ENCODE measurements at regions not wholly inside any gene's neighbourhood (a gene's known extent, or its start where the extent isn't known, plus 50 kb on each side); places are given as distances from the start of the nearest gene placed in this dataset.

GRCh38 chr1:56390934-56391731 is 188.2 kb downstream of the PLPP3 start:
- 80% methylated on average over 15 of the region's 16 CpGs for WGBS (ENCODE audit: insufficient coverage, low coverage, low lambda C conversion rate, missing lambda C conversion rate)
- Histone ChIP-seq H3K4me3 (no peak overlapping the region), H3K9me3 (no peaks in the 10 kb centered on the region), H3K27me3 (no peaks in the 10 kb centered on the region), H3K36me3 (no peaks in the 10 kb centered on the region), H3K4me1 (no peaks in the 10 kb centered on the region), H3K27ac (no peak overlapping the region)
- no peak for DNase-seq
- TF ChIP-seq CTCF (IDR thresholded peaks at IDR 0.05) (no peak), POLR2A (IDR thresholded peaks at IDR 0.05) (no peak)
- intact Hi-C loops (cut with DNase I) = no loop called here
- no peak for ATAC-seq

- TF ChIP-seq CTCF (IDR thresholded peaks at IDR 0.05) = no peak
- TF ChIP-seq POLR2A (IDR thresholded peaks at IDR 0.05) = no peak
- H3K27ac ChIP-seq = no peak overlapping the region
- H3K4me3 ChIP-seq = no peak overlapping the region
- ATAC-seq (no peak), DNase-seq (no peak)
- 36% methylated on average over 3 of the region's 3 CpGs for WGBS (ENCODE audit: insufficient coverage, low coverage, low lambda C conversion rate, missing lambda C conversion rate)
- no peaks in the 10 kb centered on the region for H3K27me3 ChIP-seq
- intact Hi-C loops (cut with DNase I) = no loop called here
- no peaks in the 10 kb centered on the region for H3K4me1 ChIP-seq
- no peaks in the 10 kb centered on the region for H3K36me3 ChIP-seq
- H3K9me3 ChIP-seq = no peaks in the 10 kb centered on the region
Measured at GRCh38 chr1:56390232-56390867, 189.0 kb downstream of the PLPP3 start.

GRCh38 chr1:56389813-56390212 is 189.6 kb downstream of the PLPP3 start:
- no peaks in the 10 kb centered on the region for H3K27me3 ChIP-seq
- no peak for DNase-seq
- no peak overlapping the region for H3K4me3 ChIP-seq
- no peaks in the 10 kb centered on the region for H3K9me3 ChIP-seq
- H3K36me3 ChIP-seq = no peaks in the 10 kb centered on the region
- H3K4me1 ChIP-seq = no peaks in the 10 kb centered on the region
- 81% methylated on average over 2 of the region's 2 CpGs for WGBS (ENCODE audit: insufficient coverage, low coverage, low lambda C conversion rate, missing lambda C conversion rate)
- no peak overlapping the region for H3K27ac ChIP-seq
- no peak for TF ChIP-seq CTCF (IDR thresholded peaks at IDR 0.05)
- no peak for TF ChIP-seq POLR2A (IDR thresholded peaks at IDR 0.05)
- intact Hi-C loops (cut with DNase I) = no loop called here
- ATAC-seq = no peak

- ATAC-seq = no peak
- intact Hi-C loops (cut with DNase I) = no loop called here
- H3K27ac ChIP-seq = no peak overlapping the region
- H3K4me1 ChIP-seq = no peaks in the 10 kb centered on the region
- no peak overlapping the region for H3K4me3 ChIP-seq
- 67% methylated on average over 1 of the region's 1 CpG for WGBS (ENCODE audit: insufficient coverage, low coverage, low lambda C conversion rate, missing lambda C conversion rate)
- H3K27me3 ChIP-seq = no peaks in the 10 kb centered on the region
- no peaks in the 10 kb centered on the region for H3K36me3 ChIP-seq
- no peak for DNase-seq
- H3K9me3 ChIP-seq = no peaks in the 10 kb centered on the region
- no peak for TF ChIP-seq CTCF (IDR thresholded peaks at IDR 0.05)
- TF ChIP-seq POLR2A (IDR thresholded peaks at IDR 0.05) = no peak
Measured at GRCh38 chr1:56387071-56387740, 192.2 kb downstream of the PLPP3 start.
